ENCODE measurements at regions not wholly inside any gene's neighbourhood (a gene's known extent, or its start where the extent isn't known, plus 50 kb on each side); places are given as distances from the start of the nearest gene placed in this dataset.
A peak's percentile ranks its signal among the peaks of the same experiment; 100 is the strongest.
"Not testable (repeated sequence)": the region's sequence is repeated elsewhere in the genome, so short reads cannot be mapped to it uniquely, and the experiment has no call there.

DNA sequence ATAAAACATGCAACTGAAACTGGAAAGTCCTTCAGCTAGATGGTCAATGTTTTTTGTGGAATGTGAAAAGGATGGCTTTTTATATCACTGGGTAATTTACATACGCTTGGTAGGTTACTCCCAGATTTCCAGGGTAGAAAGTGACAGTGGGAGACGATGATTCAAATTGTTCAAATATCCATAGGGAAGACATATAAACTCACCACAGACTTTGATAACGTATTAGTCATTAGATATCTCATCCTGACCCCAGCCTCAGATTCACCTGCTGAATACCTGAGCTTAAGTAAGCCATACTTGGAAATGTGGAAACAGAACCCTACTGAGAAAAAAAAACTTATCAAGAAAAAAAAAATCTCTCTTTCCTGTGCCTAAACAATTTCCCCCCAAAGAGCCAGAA is 169.4 kb downstream of the ZNF674 start:
- intact Hi-C loops (cut with DNase I), result no loop called here
- ATAC-seq (no peak), DNase-seq (ENCODE audit: low spot score) (no peak)

DNA sequence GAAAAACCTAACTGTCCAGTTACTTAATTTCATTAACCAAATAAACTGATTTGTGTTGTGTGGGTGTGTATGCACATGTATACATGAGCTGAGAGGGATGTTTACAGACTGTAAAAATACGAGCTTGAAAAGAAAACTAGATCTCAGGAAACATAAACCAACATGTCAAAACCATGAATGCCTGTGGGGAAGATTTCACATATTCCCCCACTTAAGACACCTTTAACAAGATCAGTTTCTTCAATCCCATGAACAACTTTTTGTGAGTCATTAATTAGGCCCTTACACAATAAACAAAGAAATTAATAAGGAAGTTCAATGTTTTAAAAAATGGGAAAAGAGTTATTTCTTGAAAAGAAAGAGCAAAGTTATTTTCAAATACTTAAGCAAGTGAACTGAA is 170.8 kb downstream of the ZNF674 start:
- ATAC-seq, result no peak
- intact Hi-C loops (cut with DNase I), result no loop called here
- DNase-seq (ENCODE audit: low spot score), result no peak

DNA sequence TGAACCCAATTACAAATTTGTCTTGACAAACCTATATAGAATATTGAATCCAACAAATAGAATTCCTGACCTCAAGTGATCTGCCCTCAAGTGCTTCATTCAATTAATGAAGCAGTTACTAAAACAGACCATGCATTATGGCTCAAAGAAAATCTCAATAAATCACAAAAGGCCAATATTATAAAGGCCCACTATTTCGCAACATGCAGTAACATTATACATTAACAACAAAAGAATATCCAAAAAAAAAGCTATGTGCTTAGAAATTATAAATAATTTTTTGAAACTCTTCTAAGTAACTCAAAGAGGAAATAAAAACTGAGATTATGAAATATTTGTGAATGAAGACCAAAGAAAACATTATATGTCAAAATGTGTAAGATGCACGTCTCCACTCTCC is 177.7 kb downstream of the ZNF674 start:
- ATAC-seq, result no peak
- intact Hi-C loops (cut with DNase I), result no loop called here
- no peak for DNase-seq (ENCODE audit: low spot score)

DNA sequence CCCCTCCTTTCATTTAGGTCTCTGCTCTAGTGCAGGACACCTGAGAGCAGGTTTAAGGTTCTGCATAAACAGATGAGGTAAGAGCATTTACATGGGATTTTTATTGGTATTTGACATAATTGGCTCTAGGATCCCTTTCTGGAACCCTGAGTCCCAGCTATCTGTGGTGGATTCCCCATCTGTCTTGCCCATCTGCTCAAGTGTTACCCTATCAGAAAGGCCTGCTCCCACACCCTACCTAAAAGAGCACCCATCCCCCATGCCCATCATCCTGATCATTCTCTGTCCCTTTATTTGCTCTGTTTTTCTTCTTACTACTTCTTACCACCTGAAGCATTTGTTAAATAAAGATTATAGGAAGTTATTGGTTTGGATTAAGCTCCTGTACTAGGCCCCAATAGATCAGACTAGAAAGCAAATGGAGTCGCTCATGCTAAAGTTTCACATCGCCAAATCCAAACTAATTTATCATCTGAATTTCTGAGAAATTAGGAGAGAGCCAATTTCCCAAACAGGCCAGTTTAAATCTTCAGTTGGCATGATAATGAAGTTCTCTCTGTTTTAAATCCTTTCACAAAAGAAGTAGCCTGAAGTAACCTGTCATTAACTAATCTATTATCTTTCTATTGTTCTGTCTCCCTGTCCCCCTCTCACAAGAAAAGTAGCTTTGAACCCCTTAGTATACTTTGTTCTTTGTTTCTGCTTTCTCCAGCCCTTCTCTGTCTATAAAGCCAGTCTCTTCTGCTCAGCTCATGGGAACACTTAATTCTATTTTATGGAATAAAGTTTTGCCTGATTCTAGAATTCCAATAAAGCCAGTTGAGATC is 178.6 kb downstream of the ZNF674 start:
- intact Hi-C loops (cut with DNase I), result no loop called here
- DNase-seq (ENCODE audit: low spot score) (no peak), ATAC-seq (no peak)

DNA sequence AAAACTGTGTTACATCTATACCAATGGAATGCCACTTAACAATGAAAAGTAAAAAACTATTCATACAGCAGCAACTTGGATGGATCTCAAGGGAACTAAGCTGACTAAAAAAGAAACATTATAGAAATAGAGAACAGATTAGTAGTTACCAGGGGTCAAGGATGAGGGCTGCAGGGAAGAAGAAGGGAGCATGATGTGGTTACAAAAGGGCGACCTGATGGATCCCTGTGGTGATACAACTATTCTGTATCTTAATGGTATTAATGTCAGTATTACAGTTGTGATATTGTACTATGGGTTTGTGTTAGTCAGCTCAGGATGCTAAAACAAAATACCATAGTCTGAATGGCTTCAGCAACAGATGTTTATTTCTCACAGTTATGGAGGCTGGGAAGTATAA is 190.7 kb downstream of the ZNF674 start:
- ATAC-seq (no peak), DNase-seq (ENCODE audit: low spot score) (no peak)
- intact Hi-C loops (cut with DNase I), result no loop called here

DNA sequence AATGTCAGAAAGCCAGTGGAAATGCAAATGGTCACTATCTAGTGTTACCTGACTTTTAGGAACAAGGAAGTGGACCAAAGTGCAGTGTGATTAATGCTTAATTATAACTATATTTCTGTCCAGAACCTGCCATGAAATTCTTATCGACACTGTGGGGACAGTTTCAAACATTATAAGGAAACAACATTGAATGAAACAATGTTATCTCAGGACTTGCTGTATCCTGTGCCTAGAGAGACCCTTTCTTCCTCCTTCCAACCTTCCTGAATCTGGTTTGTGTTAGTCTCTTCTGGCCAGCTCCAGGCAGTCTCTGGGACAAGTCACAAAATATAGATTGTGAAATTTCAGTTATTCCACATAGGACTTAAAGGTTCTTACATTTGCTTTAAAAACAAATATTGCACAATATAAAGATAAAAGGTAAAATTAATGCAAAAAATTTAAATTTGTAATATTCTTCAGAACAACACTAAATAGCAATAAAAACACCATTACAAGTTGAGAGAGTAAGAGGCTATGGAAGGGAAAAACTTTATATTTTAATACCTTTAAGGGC is 203.4 kb downstream of the ZNF674 start:
- intact Hi-C loops (cut with DNase I), result no loop called here
- ATAC-seq, result no peak
- no peak for DNase-seq (ENCODE audit: low spot score)

DNA sequence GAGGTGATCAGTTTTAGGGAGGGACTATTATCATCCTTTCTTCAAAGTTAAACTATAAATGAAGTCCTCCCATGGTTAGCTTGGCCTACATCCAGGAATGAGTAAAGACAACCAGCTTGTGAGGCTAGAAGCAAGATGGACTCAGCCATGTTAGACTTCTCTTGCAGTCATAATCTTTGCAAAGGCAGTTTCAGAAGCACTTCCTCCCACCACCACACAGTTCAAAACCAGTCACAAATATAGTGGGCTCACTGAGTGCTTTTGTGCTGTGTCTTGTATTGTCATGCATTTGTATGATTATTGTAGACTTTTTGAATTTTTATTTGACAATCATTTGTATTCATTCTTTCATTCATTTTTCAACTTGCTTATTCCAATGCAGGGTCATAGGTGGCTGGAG is 204.5 kb downstream of the ZNF674 start:
- DNase-seq (ENCODE audit: low spot score), result no peak
- no peak for ATAC-seq
- intact Hi-C loops (cut with DNase I), result no loop called here

DNA sequence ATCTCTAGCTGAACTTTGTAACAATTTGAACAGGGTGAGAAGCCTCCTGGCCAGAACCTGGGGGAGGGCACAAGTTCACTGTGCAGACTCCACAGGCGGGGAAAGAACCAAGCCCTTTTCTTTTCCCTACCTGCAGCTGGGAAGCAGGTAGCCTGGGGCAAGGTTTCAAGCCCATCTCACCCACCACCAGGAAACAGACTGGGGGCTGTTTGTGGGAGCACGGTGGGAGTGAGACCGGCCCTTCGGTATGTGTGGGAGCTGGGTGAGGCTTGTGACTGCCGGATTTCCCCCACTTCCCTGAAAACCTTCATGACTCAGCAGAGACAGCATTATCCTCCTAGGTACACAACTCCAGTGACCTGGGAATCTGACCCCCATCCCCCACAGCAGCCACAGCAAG is 211.7 kb downstream of the ZNF674 start:
- DNase-seq (ENCODE audit: low spot score) (no peak), ATAC-seq (no peak)
- intact Hi-C loops (cut with DNase I), result no loop called here

DNA sequence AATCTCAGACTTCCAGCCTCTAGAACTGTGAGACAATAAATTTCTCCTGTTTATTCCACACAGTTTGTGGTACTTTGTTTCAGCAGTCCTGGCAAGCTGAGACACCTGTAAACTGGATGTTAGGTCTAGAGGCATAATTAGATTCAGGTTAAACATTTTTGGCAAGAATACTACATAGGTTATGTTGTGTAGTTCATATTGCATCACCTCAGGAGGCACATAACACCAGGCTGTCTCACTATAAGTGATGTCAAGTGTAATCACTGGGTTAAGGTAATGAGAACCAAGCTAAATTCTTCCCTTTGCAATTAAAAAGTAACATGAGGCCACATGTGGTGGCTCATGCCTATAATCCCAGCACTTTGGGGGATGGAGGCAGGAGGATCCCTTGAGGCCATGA is 214.2 kb downstream of the ZNF674 start:
- intact Hi-C loops (cut with DNase I), result no loop called here
- DNase-seq (ENCODE audit: low spot score) (no peak), ATAC-seq (no peak)

DNA sequence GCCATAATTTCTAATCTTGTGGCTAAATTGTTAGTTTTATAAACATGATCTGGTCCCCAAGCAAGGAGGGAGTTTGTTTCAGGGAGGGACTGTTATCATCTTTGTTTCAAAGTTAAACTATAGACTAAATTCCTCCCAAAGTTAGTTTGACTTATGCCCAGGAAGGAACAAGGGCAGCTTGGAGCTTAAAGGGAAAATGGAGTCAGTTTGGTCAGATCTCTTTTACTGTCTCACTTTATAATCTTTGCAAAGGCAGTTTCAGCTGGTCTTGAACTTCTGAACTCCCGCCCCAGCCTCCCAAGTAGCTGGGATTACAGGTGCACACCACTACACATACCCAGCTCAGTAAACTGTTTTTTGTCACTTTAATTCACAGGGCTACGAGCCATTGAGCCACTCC is 214.7 kb downstream of the ZNF674 start:
- intact Hi-C loops (cut with DNase I), result no loop called here
- ATAC-seq (no peak), DNase-seq (ENCODE audit: low spot score) (no peak)

DNA sequence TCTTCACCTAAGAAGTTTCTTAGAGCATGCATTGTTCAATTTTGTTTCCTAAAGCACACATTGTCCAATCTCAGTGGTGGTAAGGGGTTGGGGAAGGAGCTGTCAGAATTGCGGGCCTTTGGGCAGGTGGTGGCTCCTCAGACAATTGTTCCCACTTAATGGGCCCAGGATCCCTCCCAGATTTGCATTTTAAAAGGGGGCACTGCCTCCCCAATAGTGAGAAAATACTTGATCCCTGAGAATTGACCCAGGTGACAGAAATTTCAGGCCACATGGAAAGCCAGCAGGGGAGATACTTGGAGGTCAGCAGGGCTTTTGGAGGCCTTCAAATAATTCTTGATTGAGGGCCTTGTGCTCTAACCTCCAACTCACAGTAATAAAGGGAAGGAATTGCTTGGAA is 217.1 kb downstream of the ZNF674 start:
- intact Hi-C loops (cut with DNase I), result no loop called here

DNA sequence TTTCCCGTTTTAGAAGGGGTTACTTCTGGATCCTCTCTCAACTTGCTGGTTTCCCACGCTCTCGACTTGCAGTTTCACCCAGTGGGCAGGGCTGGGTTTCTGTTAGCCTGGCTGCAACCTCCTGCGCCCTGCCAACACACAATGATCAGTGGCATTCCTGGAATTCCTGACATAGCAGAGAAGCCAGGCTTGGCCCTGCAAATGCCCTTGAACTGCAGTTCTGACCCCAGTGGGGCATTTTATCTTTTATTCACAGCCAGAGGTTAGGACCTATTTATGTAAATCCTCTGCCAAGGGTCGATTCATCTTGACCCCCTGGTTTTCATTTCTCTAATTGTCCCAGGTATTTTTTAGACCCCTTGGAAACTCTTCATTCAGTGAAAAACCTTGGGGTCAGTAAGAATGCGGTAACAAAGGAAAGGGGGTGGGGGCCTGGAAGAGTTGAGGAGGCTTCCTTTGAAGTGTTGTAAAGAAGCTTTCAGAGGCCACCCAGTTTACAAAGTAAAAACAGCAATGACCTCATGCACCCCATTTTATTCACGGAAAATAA is 217.6 kb downstream of the ZNF674 start:
- ATAC-seq (peak; percentile 68), DNase-seq (ENCODE audit: low spot score) (no peak)
- intact Hi-C loops (cut with DNase I), result no loop called here

More for the DNA sequence above, 217.1 kb downstream of the ZNF674 start:
- DNase-seq (ENCODE audit: low spot score), result no peak
- ATAC-seq, result no peak

DNA sequence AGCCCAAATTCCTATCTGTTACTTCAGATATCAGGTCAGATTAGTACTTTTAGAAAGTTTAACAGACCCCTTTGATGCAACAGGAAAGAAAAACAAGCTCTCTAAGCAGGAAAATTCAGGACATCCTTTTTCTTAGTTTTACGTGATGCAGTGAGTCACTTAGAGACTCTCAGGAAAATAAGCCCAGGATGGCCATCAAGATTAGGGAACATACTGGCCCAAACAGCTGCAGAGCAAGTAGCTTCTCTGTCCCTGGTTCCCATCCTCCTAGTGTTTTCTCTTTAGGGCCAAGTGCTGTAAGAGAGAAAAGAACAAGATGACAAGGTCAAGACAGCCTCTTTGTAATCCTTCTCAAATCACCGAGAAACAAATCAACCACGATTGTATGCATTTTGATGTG is 219.1 kb downstream of the ZNF674 start:
- no peak for DNase-seq (ENCODE audit: low spot score)
- ATAC-seq, result no peak
- intact Hi-C loops (cut with DNase I), result no loop called here

DNA sequence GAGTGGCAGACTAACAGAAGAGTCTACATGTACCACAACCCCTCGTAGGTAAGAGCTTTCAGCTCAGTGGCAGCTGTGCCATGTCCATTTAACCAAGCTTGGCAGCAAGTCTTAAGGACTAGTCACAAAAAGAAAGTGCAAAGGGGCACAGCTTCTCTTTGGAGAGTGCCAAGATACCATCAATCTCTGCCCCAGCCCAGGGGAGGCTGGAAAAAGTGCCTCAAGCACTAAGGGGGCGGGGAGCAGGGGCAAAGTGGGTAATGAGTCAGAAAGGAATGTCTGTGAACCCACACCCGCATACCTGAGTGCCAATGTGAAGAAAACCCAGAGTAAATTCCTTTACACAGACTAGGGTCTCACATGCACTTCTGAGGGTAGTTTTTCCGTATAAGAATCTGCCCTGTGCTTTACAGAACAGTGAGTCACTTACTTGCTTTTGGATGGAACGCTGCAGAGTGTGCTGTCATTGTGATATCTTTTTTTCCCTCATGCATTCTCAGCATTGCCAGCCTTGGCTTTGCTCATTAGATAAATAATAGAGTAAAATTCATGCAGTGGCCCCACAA is 219.8 kb downstream of the ZNF674 start:
- ATAC-seq, result no peak
- intact Hi-C loops (cut with DNase I), result no loop called here
- DNase-seq (ENCODE audit: low spot score), result no peak

DNA sequence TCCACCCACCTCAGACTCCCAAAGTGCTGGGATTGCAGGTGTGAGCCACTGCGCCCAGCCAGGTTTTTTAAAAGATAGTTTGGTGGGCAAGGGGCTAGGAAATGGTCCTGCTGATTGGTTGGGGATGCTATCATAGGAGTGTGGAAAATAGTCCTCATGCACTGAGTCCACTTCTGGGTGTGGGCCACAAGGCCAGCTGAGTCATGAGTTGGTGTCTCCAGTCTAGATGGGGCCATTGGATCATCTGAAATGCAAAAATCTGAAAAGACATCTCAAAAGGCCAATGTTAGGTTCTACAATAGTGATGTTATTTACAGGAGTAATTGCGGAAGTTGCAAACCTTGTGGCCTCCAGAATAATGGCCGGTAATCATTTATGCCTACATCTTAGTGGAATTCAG is 221.1 kb downstream of the ZNF674 start:
- intact Hi-C loops (cut with DNase I), result no loop called here
- no peak for ATAC-seq
- DNase-seq (ENCODE audit: low spot score), result no peak

DNA sequence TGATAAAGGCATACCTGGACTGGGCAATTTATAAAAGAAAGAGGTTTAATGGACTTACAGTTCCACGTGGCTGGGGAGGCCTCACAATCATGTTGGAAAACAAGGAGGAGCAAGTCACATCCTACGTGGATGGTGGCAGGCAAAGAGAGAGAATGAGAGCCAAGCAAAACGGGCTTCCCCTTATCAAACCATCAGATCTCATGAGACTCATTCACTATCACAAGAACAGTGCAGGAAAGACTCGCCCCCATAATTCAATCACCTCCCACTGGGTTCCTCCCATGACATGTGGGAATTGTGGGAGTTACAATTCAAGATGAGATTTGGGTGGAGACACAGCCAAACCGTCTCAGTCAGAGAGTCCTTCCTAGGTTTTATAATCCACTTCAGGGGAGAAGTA is 222.3 kb downstream of the ZNF674 start:
- intact Hi-C loops (cut with DNase I); DNase-seq (ENCODE audit: low spot score); ATAC-seq: not testable (repeated sequence)

DNA sequence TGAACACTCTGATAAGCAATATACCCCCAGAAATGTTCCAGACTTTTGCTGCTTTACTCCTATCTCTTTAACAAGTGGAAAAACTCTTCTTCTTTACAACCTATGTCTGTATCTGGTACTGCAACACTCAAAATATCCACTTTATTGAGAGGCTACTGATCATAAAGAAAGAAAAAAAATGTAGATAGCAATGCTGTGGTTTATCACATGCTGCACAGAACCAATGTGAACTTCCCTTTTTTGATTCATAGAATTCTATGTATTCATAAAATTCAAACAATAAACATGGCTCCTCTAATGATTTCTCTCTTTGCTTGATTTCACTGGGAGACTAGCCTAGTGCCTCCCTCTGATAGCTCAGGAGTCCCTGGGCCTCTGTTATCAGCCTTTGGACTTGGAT is 223.5 kb downstream of the ZNF674 start:
- intact Hi-C loops (cut with DNase I), result no loop called here
- ATAC-seq (no peak), DNase-seq (ENCODE audit: low spot score) (no peak)

DNA sequence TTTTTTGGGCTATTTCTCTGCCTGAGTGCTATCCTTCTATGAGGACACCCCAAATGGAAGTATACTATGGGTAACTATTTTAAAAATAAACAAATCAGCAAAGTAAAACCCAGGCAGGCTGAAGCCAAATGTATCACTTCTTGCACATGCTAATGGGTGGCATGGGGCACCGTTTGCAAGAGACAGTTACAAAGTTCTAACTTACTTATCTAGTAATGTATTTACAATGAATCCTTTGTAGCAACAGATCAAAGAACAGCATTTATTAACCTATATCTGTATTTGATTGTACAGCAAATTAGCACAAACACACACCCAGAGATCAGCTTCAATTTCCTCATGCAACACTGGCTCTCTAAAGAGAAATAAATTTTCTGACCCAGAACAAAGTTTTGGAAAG is 225.5 kb downstream of the ZNF674 start:
- intact Hi-C loops (cut with DNase I), result no loop called here
- ATAC-seq (no peak), DNase-seq (ENCODE audit: low spot score) (no peak)

DNA sequence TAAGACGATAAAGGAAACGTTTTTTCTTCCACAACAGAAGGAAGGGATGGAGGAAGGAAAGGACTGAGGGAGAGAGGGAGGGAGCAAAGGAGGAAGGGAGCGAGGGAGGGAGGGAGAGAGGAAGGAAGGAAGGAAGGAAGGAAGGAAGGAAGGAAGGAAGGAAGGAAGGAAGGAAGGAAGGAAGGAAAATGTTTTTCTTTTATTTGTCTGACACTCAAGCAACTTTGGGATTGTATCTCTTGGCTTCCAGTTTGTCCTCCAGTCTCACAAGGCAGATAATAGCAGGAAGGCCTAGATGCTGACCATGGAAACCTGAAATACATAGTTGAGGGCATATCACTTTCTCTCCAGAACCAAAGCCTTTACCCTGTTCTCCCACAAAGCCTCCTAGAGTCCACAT is 226.7 kb downstream of the ZNF674 start:
- no peak for DNase-seq (ENCODE audit: low spot score)
- no peak for ATAC-seq
- intact Hi-C loops (cut with DNase I), result no loop called here

DNA sequence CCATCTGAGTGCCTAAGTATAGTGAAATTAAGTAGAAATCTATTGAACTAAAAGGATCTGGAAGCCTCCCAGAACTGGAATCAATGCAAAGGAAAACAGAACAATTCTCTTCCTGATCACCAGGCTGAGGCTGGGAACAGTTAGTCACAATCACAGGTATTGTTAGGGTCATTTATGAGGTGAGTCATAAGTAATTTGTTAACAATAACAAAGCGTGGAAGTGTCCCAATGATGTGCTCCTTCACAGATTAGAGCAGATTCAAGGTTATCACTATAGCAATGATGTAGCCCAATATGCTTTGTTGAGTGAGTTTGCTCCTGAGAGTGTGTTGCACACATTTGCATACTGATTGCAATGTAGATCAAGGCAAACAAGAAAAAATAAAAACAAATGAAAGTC is 228.1 kb downstream of the ZNF674 start:
- intact Hi-C loops (cut with DNase I), result no loop called here
- no peak for DNase-seq (ENCODE audit: low spot score)
- no peak for ATAC-seq

All from sciatic nerve (tissue), 2 donors.